HG02678 (cell line): ENCODE measurements at regions not wholly inside any gene's neighbourhood (a gene's known extent, or its start where the extent isn't known, plus 50 kb on each side); places are given as distances from the start of the nearest gene placed in this dataset.

Experiments used
- ATAC-seq: cut with Tn5 transposase; IDR thresholded peaks from one replicate; pipeline ENCODE4 v1.9.1; 2021; ENCODE audit warnings: mild to moderate bottlenecking, moderate library complexity; ENCODE audit not compliant: unreplicated experiment

DNA sequence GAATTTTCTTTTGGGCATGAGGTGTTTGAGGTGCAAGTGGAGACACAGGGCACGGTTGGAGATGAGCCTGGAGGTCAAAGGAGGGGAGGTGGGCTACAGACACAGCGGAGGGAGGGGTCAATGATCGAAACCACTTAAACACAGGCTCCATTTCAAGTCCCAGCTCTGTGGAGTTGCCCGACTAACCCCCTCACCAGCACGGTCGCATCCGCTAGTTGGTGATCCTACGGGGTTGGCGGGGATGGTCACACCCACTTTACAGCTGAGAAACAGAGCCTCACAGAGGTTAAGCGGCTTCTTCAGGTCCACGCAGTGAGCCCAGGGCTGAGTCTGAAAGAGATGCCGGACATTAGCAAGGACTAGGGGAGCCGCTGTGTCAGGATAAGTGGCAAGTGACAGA is 60.1 kb upstream of the RUNX3 start:
- no peak for ATAC-seq

DNA sequence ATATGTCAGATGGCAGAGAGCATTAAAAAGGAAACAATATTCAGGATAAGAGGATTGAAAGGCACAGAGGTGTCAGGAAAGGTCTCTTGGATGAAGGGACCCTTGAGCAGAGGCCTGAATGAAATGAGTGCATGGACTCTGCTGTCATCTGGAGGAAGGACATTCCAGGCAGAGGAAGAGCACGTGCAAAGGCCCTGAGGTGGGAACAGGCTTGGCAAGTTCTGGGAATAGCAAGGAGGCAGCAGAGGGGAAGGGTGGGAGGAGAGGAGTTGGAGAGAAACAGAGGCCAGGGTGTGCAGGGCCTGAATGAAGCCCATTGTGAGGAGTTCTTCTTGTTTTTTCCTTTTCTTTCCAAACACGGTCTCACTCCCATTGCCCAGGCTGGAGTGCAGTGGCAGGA is 59.0 kb upstream of the RUNX3 start:
- ATAC-seq = no peak

DNA sequence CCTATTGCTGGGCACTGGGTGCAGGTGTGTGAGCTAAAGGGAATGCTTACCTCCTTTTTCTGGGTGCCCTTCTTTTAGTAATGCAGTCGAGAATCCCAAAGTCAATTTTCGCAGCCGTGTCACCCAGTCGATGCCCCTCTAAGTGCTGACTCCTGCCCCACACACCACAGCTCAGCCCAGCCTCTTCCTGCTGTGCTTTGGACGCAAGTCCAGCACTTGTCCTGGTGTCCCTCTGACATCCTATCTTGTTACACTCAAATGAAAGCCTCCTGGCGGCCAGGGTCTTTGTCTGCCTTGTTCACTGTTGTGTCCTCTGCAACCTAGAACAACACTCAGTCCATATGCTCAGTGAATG is 58.5 kb upstream of the RUNX3 start:
- no peak for ATAC-seq

DNA sequence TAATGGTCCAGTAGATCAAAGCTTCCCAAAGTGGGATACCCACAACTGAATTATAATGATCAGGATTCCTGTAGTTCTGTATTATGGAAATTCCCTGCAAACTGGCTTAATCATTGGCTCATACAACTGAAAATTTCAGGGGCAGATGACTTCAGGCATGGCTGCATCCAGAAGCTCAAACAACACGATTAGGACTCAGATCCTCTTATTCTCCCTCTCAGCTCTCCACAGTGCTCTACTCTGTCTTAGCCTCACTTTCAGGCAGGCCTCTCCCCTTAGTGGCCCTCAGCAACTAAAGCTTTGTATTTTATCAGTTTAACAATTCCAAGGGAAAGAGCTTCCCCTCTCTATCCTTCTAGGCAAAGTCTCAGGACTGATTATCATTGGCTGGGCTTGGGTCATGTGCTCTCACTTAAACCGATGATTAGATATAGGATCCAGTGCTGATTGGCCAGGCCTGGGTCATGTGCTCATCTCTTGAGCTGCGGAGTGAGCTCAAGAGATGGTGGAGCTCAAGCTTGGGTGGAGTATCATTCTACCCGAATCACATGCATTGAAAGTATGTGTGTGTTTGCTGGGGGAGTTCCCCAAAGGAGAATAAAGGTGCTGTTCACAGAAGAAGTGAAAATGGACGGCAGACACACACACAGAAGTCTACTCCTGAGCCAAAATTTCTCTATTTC is 57.9 kb upstream of the RUNX3 start:
- ATAC-seq = peak; percentile 47

DNA sequence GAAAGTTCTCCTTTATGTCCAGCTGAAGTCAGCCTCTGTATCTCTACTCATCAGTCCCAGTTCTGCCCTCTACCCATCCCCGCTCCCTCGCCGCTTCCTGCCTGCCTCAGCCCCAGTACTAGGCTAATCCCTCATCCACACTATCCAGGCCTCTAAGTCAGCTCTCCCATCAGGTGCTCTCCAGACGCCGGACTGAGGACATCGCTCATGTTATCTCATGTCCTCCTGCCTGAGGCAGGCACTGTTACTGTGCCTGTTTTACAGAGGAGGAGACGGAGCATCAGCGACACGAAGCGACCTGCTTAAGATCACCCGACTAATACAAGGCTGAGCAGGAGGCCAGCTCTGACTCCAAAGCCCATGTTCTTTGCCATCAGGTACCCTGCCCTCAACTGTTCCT is 57.3 kb upstream of the RUNX3 start:
- no peak for ATAC-seq

DNA sequence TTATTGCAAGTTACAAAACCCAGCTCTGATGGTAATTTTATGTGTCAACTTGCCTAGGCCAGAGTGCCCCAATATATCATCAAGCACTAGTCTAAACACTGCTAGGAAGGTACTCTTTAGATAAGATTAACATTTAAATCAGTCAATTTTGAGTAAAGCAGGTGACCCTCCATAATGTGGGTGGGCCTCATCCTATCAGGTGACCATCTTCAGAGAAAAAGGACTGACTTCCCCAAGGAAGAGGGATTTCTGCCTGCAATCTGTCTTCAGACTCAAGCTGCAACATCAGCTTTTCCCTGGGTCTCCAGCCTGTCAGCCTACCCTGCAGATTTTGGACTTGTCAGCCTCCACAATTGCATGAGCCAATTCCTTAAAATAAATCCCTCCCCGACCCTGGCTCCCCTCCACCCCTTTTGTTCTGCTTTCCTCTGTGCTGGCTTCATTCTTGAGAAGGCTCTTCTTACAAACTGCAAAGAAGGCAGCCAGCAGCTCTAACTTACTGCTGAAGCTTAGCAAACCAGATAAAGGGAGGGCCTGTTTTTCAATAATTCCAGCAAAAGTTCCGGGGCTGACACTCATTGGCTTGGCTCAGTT is 56.4 kb upstream of the RUNX3 start:
- no peak for ATAC-seq

DNA sequence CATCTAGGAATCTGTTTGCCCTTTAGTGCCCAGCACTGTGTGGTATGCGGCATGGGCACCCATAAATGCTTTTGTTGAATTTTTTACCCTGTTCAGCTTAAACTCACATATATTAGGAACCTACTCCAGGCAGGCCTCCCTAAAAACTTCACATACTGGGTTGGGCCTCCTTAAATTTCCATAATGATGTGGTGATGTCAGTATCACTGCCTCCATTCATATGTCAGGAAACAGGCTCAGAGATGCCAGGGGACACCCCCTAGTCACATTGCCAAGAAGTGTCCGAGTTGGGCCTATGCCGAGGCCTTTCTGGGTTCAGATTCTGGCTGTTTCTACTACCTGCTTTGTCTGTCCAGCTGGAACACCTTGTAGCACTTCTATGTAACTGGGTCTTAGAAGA is 55.7 kb upstream of the RUNX3 start:
- ATAC-seq = no peak

DNA sequence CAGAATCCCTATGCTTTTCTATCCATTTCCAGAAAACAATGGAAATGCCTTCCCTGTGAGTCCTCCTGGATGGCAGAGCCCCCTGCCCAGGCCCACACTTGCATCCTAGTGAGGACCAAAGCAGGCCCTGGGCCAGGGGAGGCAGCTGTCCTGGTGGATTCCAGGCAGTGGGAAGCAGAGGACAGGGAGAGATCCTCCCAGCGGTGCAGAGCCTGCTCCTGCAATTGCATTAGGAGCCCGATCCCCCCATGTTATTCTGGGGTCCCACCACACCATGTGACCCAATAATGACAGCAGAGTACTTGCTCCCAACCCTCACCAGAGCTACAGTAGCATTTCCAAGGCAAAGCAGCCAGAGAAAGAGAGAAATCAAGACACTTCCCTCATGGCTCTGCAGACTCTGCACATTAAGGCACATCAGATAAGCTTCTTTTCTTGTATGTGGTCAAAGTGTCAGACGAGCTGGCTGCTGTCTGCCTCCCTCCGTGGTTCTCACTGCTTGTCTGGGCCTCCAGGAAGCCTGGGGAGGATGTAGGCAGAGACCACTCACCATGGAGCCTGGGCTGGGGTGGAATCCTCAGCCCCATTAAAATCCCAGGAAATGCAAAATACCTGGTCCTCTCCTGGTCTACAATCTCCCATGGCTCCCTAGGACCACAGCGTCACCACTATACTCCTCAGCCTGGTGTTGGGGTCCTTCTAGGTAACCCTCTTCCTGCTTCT is 54.9 kb upstream of the RUNX3 start:
- ATAC-seq = no peak

DNA sequence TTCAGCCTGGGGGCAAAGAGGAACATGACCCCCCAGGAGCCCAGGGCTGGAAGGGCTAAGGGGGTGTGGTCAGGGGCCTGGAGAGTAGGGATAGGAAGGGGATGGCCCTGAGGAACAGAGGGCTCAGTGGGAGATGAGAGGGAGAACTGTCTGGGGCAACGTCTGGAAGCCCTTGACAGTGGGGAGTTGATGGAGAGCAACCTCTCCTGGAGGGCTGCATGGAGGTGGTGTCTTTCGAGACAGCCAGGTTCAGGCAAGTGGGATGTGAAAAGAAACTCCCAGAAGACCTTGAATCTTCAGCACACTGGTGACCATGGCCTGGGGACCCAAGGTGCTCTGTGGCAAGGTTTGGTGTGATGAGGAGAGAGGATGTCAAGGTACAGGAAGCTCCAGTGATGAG is 54.2 kb upstream of the RUNX3 start:
- no peak for ATAC-seq

DNA sequence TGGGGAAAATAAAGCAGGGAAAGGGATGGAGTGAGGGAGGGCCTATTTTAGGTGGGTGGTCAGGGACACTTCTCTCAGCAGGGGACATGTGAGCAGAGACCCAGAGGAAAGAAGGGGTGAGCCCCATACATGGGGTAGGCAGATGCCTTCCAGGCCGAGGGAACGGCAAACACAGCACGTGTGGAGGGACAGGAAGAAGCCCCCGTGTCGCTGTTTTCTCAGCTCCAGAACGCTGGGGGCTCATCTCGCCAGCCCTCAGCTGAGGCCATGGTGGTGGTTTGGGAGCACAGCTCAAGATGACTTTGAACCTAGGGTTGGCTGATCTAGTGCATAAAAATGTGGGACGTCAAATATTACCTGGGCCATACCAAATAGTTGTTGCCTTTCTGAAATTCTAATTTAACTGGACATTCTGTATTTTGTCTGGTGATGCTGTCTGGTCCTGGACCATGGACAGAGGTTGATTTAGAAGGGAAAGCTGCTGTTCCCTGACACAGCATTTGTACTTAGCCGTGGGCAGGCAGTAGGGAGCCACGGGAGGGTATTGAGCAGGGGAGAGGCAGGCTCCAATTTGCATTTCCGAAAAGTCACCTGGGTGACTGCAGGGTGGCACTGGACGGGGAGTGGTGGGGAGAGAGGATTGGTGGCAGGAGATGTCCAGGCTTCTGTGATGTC is 53.1 kb upstream of the RUNX3 start:
- ATAC-seq = no peak

DNA sequence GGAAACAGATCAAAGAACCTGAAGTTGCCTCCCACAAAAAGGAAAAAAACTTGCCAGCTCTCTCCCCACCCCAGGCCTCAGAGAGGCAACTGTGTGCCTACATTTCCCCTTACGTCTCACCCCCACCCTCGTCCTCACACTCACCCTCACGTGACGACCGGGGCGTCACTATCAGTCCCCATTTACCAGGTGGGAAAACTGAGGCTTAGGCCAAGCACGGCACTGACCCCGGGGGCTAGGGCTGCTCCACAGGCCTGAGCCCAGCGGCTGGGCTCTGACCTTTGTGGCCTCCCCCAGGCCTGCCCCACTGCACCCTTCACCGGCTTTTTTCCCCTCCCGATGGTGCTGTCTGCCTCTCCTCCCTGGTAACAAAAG is 51.5 kb upstream of the RUNX3 start:
- no peak for ATAC-seq

DNA sequence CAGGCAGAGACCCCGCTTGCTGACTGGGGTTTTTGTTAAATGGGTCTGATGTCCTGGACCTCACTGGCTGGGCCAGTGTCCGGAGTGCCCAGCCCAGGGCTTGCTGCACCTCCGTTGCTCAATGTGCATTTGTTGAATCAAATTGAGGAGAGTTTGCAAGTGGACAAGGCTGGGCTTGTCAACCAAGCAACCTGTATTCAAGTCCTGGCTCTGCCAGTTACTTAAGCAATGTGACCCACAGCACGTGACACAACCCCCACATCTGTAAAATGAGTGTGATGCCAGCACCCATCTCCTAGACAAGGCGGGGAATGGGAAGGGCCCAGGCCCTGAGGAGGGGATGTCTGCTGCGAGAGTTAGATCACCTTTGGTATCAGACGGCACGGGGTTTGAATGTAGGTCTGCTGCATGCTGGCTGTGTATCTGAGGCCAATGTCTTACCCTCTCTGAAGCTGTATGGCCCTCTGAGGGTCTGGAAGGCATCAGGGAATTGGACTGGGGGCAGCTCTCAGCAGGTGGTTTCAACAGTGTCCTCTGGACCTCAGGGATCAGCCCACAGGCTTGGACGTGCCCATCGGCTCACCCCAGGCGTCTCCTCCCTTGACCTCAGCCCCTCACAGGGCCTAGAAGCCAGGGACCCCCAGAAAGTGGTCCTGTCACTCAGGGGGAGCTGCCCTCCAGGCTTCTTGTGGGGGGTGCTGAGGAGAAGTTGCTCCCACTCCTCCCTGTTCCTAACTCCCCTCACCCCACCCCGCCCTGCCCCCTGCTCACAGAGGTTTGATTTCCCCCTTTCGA is 51.0 kb upstream of the RUNX3 start:
- ATAC-seq = no peak
